ENCODE measurements at regions not wholly inside any gene's neighbourhood (a gene's known extent, or its start where the extent isn't known, plus 50 kb on each side); places are given as distances from the start of the nearest gene placed in this dataset.

- H3K27ac ChIP-seq (ENCODE audit: low read length), result no peak overlapping the region
- in situ Hi-C loops (cut with HindIII; ENCODE audit: low pct_unique_long_range_greater_than_20kb, low sequenced_read_pairs), result no loop called here
- no peaks in the 10 kb centered on the region for H3K27me3 ChIP-seq (ENCODE audit: control insufficient read depth, insufficient read depth, low read length)
- H3K4me3 ChIP-seq (ENCODE audit: low read depth in 2 of 2, low read length in 2 of 2), result no peak overlapping the region
- intact Hi-C loops (cut with micrococcal nuclease; ENCODE audit: unreplicated experiment), result no loop called here
- no peaks in the 10 kb centered on the region for H3K4me1 ChIP-seq (ENCODE audit: control insufficient read depth, insufficient read depth, low read length)
- DNase-seq (ENCODE audit: low read depth, low spot score), result no peak
- H3K9me3 ChIP-seq (ENCODE audit: control insufficient read depth, insufficient read depth, low read depth, low read length), result no peaks in the 10 kb centered on the region
- no TSS peak for BruUV-seq (replicated peaks)
- CTCF ChIA-PET, result no interaction called here
- H3K36me3 ChIP-seq (ENCODE audit: control insufficient read depth, insufficient read depth, low read length), result no peaks in the 10 kb centered on the region
- ATAC-seq, result no peak
- TF ChIP-seq, protein P1, sequence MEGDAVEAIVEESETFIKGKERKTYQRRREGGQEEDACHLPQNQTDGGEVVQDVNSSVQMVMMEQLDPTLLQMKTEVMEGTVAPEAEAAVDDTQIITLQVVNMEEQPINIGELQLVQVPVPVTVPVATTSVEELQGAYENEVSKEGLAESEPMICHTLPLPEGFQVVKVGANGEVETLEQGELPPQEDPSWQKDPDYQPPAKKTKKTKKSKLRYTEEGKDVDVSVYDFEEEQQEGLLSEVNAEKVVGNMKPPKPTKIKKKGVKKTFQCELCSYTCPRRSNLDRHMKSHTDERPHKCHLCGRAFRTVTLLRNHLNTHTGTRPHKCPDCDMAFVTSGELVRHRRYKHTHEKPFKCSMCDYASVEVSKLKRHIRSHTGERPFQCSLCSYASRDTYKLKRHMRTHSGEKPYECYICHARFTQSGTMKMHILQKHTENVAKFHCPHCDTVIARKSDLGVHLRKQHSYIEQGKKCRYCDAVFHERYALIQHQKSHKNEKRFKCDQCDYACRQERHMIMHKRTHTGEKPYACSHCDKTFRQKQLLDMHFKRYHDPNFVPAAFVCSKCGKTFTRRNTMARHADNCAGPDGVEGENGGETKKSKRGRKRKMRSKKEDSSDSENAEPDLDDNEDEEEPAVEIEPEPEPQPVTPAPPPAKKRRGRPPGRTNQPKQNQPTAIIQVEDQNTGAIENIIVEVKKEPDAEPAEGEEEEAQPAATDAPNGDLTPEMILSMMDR (IDR thresholded peaks at IDR 0.05), result no peak
- no peak for TF ChIP-seq TCF7L2 (IDR thresholded peaks at IDR 0.05; ENCODE audit: low read depth, low read length)
- POLR2A ChIA-PET, result no interaction called here
Measured at GRCh38 chr13:87052731-87053130, 618.4 kb upstream of the SLITRK5 start.

GRCh38 chr13:87057807-87058520 lies 613.2 kb upstream of the SLITRK5 start:
- POLR2A ChIA-PET, result no interaction called here
- no peaks in the 10 kb centered on the region for H3K36me3 ChIP-seq (ENCODE audit: control insufficient read depth, insufficient read depth, low read length)
- CTCF ChIA-PET, result no interaction called here
- in situ Hi-C loops (cut with HindIII; ENCODE audit: low pct_unique_long_range_greater_than_20kb, low sequenced_read_pairs), result no loop called here
- TF ChIP-seq SIN3A (IDR thresholded peaks at IDR 0.05; ENCODE audit: borderline replicate concordance, insufficient read depth, low read depth, low read length) (no peak), TCF7L2 (IDR thresholded peaks at IDR 0.05; ENCODE audit: low read depth, low read length) (0 out of 2 replicates have a peak, but pooled peaks have one; percentile 13)
- DNase-seq (ENCODE audit: low read depth, low spot score) (no peak), ATAC-seq (no peak)
- BruUV-seq (replicated peaks), result no TSS peak
- no peaks in the 10 kb centered on the region for H3K4me1 ChIP-seq (ENCODE audit: control insufficient read depth, insufficient read depth, low read length)
- no peaks in the 10 kb centered on the region for H3K9me3 ChIP-seq (ENCODE audit: control insufficient read depth, insufficient read depth, low read depth, low read length)
- no peak overlapping the region for H3K4me3 ChIP-seq (ENCODE audit: low read depth in 2 of 2, low read length in 2 of 2)
- intact Hi-C loops (cut with micrococcal nuclease; ENCODE audit: unreplicated experiment), result no loop called here
- H3K27me3 ChIP-seq (ENCODE audit: control insufficient read depth, insufficient read depth, low read length), result no peaks in the 10 kb centered on the region
- no peak overlapping the region; the same call in 1 of the 2 replicates for H3K27ac ChIP-seq (ENCODE audit: low read length)

DNA sequence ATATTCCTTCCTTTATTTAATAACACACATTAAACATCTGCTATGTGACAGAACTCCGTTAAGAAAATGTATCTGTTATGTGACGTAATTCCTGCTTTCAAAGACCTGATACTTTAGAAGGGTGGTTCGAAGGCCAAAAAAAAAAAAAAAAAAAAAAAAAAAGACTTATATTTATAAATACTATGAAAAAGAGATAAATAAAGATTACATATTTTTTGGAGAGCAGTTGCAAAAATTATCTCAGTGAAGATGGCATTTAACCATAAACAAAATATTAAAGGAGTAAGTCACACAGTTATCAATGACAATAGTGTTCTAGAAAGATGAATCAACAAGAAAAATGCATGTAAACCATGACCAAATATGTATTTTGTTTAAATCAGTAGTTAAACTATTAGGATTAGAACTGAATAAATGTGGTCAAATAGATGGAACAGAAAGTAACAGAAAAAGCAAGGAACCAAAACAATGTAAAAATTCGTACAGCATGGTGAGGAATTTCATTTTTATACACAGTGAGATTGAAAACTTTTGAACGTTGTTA lies 612.3 kb upstream of the SLITRK5 start:
- no TSS peak for BruUV-seq (replicated peaks)
- ChIA-PET CTCF (no interaction called here), POLR2A (no interaction called here)
- ATAC-seq (no peak), DNase-seq (ENCODE audit: low read depth, low spot score) (no peak)
- Histone ChIP-seq H3K4me3 (ENCODE audit: low read depth in 2 of 2, low read length in 2 of 2) (no peak overlapping the region), H3K36me3 (ENCODE audit: control insufficient read depth, insufficient read depth, low read length) (no peaks in the 10 kb centered on the region), H3K4me1 (ENCODE audit: control insufficient read depth, insufficient read depth, low read length) (no peaks in the 10 kb centered on the region), H3K27me3 (ENCODE audit: control insufficient read depth, insufficient read depth, low read length) (no peaks in the 10 kb centered on the region), H3K9me3 (ENCODE audit: control insufficient read depth, insufficient read depth, low read depth, low read length) (no peaks in the 10 kb centered on the region), H3K27ac (ENCODE audit: low read length) (no peak overlapping the region)
- TF ChIP-seq TCF7L2 (IDR thresholded peaks at IDR 0.05; ENCODE audit: low read depth, low read length) (no peak), POLR2AphosphoS5 (IDR thresholded peaks at IDR 0.05; ENCODE audit: low read depth, low read length) (no peak), SIN3A (IDR thresholded peaks at IDR 0.05; ENCODE audit: borderline replicate concordance, insufficient read depth, low read depth, low read length) (no peak)
- TF ChIP-seq, protein P2, sequence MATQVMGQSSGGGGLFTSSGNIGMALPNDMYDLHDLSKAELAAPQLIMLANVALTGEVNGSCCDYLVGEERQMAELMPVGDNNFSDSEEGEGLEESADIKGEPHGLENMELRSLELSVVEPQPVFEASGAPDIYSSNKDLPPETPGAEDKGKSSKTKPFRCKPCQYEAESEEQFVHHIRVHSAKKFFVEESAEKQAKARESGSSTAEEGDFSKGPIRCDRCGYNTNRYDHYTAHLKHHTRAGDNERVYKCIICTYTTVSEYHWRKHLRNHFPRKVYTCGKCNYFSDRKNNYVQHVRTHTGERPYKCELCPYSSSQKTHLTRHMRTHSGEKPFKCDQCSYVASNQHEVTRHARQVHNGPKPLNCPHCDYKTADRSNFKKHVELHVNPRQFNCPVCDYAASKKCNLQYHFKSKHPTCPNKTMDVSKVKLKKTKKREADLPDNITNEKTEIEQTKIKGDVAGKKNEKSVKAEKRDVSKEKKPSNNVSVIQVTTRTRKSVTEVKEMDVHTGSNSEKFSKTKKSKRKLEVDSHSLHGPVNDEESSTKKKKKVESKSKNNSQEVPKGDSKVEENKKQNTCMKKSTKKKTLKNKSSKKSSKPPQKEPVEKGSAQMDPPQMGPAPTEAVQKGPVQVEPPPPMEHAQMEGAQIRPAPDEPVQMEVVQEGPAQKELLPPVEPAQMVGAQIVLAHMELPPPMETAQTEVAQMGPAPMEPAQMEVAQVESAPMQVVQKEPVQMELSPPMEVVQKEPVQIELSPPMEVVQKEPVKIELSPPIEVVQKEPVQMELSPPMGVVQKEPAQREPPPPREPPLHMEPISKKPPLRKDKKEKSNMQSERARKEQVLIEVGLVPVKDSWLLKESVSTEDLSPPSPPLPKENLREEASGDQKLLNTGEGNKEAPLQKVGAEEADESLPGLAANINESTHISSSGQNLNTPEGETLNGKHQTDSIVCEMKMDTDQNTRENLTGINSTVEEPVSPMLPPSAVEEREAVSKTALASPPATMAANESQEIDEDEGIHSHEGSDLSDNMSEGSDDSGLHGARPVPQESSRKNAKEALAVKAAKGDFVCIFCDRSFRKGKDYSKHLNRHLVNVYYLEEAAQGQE (IDR thresholded peaks at IDR 0.05; ENCODE audit: insufficient read depth in 1 of 2, low read depth in 2 of 2, low read length in 1 of 2), result no peak
- TF ChIP-seq, protein P1 (IDR thresholded peaks at IDR 0.05), result no peak
- in situ Hi-C loops (cut with HindIII; ENCODE audit: low pct_unique_long_range_greater_than_20kb, low sequenced_read_pairs) (no loop called here), intact Hi-C loops (cut with micrococcal nuclease; ENCODE audit: unreplicated experiment) (no loop called here)
